GM18499 (cell line): ENCODE measurements at regions not wholly inside any gene's neighbourhood (a gene's known extent, or its start where the extent isn't known, plus 50 kb on each side); places are given as distances from the start of the nearest gene placed in this dataset.

Source experiments
- ATAC-seq: cut with Tn5 transposase; IDR thresholded peaks from one replicate; pipeline ENCODE4 v1.9.1; 2021; ENCODE audit warnings: moderate number of reproducible peaks; ENCODE audit not compliant: insufficient read depth, unreplicated experiment

- ATAC-seq, result no peak
These were observed 108.4 kb downstream of the RFLNA start for GRCh38 chr12:124403273-124403672.

- no peak for ATAC-seq
These were observed 107.6 kb downstream of the RFLNA start for GRCh38 chr12:124402248-124403066.

GRCh38 chr12:124401704-124402221 is 106.9 kb downstream of the RFLNA start:
- ATAC-seq, result no peak

- no peak for ATAC-seq
These were observed 105.2 kb downstream of the RFLNA start for GRCh38 chr12:124400124-124400523.

- no peak for ATAC-seq
These were observed 104.7 kb downstream of the RFLNA start for GRCh38 chr12:124399622-124400021.

- ATAC-seq, result no peak
These were observed 103.8 kb downstream of the RFLNA start for GRCh38 chr12:124398578-124399227.

- no peak for ATAC-seq
These were observed 103.1 kb downstream of the RFLNA start for GRCh38 chr12:124397807-124398577.

- ATAC-seq, result no peak
These were observed 102.4 kb downstream of the RFLNA start for GRCh38 chr12:124397399-124397679.

GRCh38 chr12:124396544-124397398 is 101.9 kb downstream of the RFLNA start:
- ATAC-seq, result no peak

GRCh38 chr12:124395986-124396385 is 101.1 kb downstream of the RFLNA start:
- no peak for ATAC-seq

- ATAC-seq, result no peak
These were observed 100.4 kb downstream of the RFLNA start for GRCh38 chr12:124395284-124395752.

GRCh38 chr12:124394462-124395128 is 99.7 kb downstream of the RFLNA start:
- no peak for ATAC-seq

- no peak for ATAC-seq
These were observed 98.9 kb downstream of the RFLNA start for GRCh38 chr12:124393831-124394230.

GRCh38 chr12:124393414-124393790 is 98.5 kb downstream of the RFLNA start:
- ATAC-seq, result no peak

- no peak for ATAC-seq
These were observed 97.9 kb downstream of the RFLNA start for GRCh38 chr12:124392667-124393413.

- ATAC-seq, result no peak
These were observed 97.4 kb downstream of the RFLNA start for GRCh38 chr12:124392271-124392666.

GRCh38 chr12:124391340-124392261 is 96.7 kb downstream of the RFLNA start:
- ATAC-seq, result no peak
